Upper lobe of left lung (tissue), 4 donors: ENCODE measurements at regions not wholly inside any gene's neighbourhood (a gene's known extent, or its start where the extent isn't known, plus 50 kb on each side); places are given as distances from the start of the nearest gene placed in this dataset.

ENCODE experiments used
- EP300 ChIP-seq, 4 donors: sonication (generic); formaldehyde crosslinking; IDR thresholded peaks; one replicate each; pipeline ENCODE4 v1.5.1; 2017; ENCODE audit warnings: antibody characterized with exemption in 4 of 4, control low read depth in 2 of 4
- POLR2A ChIP-seq, 4 donors: fragments of 450-650 bp; IDR thresholded peaks; one replicate each; pipeline ENCODE4 v1.5.1; 2016 to 2017; ENCODE audit warnings: antibody characterized with exemption in 4 of 4, mild to moderate bottlenecking in 2 of 4
- POLR2AphosphoS5 ChIP-seq, 2 donors: sonication (generic); formaldehyde crosslinking; IDR thresholded peaks; one replicate each; pipeline ENCODE4 v1.5.1; 2017; ENCODE audit warnings: antibody characterized with exemption in 2 of 2
- TF ChIP-seq, protein P1 (sequence below), 6 experiments: fragments of 450-650 bp in 4 of 6; fragments of 200-600 bp in 2 of 6; sonication (generic) in 2 of 6; IDR thresholded peaks; one replicate each; pipeline ENCODE4 v1.5.1; 2016 to 2019; ENCODE audit warnings: antibody characterized with exemption in 6 of 6

DNA sequence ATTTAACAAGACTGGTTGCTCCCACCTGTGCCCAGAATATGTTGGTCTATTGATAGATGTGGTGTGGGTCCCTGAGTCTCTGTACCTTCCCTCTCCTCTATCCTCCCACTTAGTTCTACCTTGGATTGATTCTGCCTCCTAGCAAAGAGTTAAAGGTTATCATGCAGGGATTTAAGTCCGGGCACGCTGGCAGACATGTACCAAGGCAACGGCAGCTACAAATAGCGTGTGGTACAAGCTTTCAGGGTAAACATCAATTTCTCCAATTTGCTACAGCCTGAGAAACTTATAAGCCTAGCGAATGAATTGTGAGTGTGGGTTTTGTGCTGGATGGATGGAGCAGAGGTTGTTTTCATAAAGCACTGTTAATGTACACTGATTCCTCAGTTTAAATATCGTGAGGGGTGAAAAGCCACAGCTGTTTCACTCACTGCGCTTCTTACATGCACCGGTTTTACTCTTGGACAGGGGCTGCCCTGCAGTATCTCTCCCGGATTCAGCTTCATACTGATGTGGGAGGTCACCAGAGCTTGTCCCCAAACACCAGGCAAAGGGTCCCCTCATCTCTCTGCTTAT lies 289.8 kb downstream of the ICOS start:
- no peak for TF ChIP-seq EP300 (IDR thresholded peaks at IDR 0.05)
- TF ChIP-seq, protein P1, sequence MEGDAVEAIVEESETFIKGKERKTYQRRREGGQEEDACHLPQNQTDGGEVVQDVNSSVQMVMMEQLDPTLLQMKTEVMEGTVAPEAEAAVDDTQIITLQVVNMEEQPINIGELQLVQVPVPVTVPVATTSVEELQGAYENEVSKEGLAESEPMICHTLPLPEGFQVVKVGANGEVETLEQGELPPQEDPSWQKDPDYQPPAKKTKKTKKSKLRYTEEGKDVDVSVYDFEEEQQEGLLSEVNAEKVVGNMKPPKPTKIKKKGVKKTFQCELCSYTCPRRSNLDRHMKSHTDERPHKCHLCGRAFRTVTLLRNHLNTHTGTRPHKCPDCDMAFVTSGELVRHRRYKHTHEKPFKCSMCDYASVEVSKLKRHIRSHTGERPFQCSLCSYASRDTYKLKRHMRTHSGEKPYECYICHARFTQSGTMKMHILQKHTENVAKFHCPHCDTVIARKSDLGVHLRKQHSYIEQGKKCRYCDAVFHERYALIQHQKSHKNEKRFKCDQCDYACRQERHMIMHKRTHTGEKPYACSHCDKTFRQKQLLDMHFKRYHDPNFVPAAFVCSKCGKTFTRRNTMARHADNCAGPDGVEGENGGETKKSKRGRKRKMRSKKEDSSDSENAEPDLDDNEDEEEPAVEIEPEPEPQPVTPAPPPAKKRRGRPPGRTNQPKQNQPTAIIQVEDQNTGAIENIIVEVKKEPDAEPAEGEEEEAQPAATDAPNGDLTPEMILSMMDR (IDR thresholded peaks at IDR 0.05), result no peak
- TF ChIP-seq POLR2A (IDR thresholded peaks at IDR 0.05), result no peak
- TF ChIP-seq POLR2AphosphoS5 (IDR thresholded peaks at IDR 0.05), result no peak
